Spleen (tissue), 7 donors: ENCODE measurements at regions not wholly inside any gene's neighbourhood (a gene's known extent, or its start where the extent isn't known, plus 50 kb on each side); places are given as distances from the start of the nearest gene placed in this dataset.

ENCODE experiments used
- POLR2A ChIP-seq, 3 donors: fragments of 450-650 bp; IDR thresholded peaks; one replicate each; pipeline ENCODE4 v1.5.1; 2017; ENCODE audit warnings: antibody characterized with exemption in 3 of 3, mild to moderate bottlenecking in 1 of 3
- POLR2AphosphoS5 ChIP-seq, 3 donors: sonication (generic); formaldehyde crosslinking; IDR thresholded peaks; one replicate each; pipeline ENCODE4 v1.5.1; 2017; ENCODE audit warnings: antibody characterized with exemption in 3 of 3
- TF ChIP-seq, protein P1 (sequence below), 11 experiments: fragments of 200-600 bp in 7 of 11; fragments of 450-650 bp in 4 of 11; sonication (generic) in 4 of 11; IDR thresholded peaks in 8 of 11; conservative IDR thresholded peaks in 3 of 11; 1 replicate in 7 of 11; 2 replicates in 4 of 11; pipeline versions ENCODE4 v1.4.0 to v1.8.0; 2016 to 2021; ENCODE audit warnings: antibody characterized with exemption in 11 of 11, inconsistent platforms in 4 of 11, mild to moderate bottlenecking in 1 of 11
- donor health status: DM: no; HTN: no; CAD: no; lungs with moderate emphysema.
- donor health status: DM: no; HTN: no; CAD: no.
- donor health status: DM: no; HTN: no; CAD: no.

DNA sequence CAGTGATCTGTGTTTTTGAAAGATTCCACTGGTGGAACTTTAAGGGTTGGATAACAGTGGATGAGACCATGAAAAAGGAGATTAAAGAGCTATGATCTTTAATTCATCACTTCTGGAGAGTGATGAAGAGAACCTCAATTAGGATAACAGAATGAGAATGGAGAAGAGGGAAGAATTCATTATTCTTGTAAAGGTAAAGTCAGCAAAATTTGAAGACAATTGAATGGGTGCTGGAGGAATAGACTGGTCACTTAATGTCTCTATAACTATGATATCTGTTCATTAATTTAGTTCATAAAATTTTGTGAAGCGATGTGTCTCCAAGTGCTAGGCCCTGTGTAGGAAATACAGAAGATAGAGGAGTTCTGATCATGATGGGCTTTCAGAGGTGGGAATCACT, 1013.2 kb upstream of the FANCL start:
- TF ChIP-seq, protein P1, sequence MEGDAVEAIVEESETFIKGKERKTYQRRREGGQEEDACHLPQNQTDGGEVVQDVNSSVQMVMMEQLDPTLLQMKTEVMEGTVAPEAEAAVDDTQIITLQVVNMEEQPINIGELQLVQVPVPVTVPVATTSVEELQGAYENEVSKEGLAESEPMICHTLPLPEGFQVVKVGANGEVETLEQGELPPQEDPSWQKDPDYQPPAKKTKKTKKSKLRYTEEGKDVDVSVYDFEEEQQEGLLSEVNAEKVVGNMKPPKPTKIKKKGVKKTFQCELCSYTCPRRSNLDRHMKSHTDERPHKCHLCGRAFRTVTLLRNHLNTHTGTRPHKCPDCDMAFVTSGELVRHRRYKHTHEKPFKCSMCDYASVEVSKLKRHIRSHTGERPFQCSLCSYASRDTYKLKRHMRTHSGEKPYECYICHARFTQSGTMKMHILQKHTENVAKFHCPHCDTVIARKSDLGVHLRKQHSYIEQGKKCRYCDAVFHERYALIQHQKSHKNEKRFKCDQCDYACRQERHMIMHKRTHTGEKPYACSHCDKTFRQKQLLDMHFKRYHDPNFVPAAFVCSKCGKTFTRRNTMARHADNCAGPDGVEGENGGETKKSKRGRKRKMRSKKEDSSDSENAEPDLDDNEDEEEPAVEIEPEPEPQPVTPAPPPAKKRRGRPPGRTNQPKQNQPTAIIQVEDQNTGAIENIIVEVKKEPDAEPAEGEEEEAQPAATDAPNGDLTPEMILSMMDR (IDR thresholded peaks at IDR 0.05 in 8 of 11, conservative IDR thresholded peaks at IDR 0.05 in 3 of 11), result no peak
- no peak for TF ChIP-seq POLR2AphosphoS5 (IDR thresholded peaks at IDR 0.05)
- TF ChIP-seq POLR2A (IDR thresholded peaks at IDR 0.05), result no peak
